ENCODE measurements at regions not wholly inside any gene's neighbourhood (a gene's known extent, or its start where the extent isn't known, plus 50 kb on each side); places are given as distances from the start of the nearest gene placed in this dataset.

GRCh38 chr2:6777626-6778025 lies 88.1 kb downstream of the CMPK2 start (continued):
- no peak for TF ChIP-seq ZBTB25 (CRISPR knock-in tag; IDR thresholded peaks at IDR 0.05)
- TF ChIP-seq SIX4 (CRISPR knock-in tag; IDR thresholded peaks at IDR 0.05), result no peak
- TF ChIP-seq MAFF (IDR thresholded peaks at IDR 0.05; ENCODE audit: low read depth, low read length), result no peak

- Histone ChIP-seq H3K4me2 (ENCODE audit: low read depth, low read length) (no peak overlapping the region), H3K36me3 (replicated peaks in 1 of 2; ENCODE audit: control insufficient read depth in 1 of 2, insufficient read depth in 2 of 2, low read length in 2 of 2) (no peaks in the 10 kb centered on the region), H3K4me1 (ENCODE audit: insufficient read depth, low read length) (no peaks in the 10 kb centered on the region), H4K20me1 (ENCODE audit: insufficient read depth, low read length) (no peaks in the 10 kb centered on the region), H3K79me2 (ENCODE audit: insufficient read depth, low read length) (no peaks in the 10 kb centered on the region), H2AFZ (ENCODE audit: low read length) (no peak overlapping the region), H3K9ac (ENCODE audit: insufficient read depth, low read depth, low read length) (no peak overlapping the region), H3K27ac (ENCODE audit: extremely low read length, insufficient read depth, low read length) (no peak overlapping the region), H3K27me3 (ENCODE audit: control insufficient read depth in 1 of 2, insufficient read depth in 2 of 2, low read length in 2 of 2) (peaks cover under 1 to 1% of the 10 kb centered on the region in 2 experiments; a peak in 3 of 5 replicates), H3K4me3 (replicated peaks in 1 of 3; ENCODE audit: insufficient read depth in 1 of 3, low read depth in 2 of 3, low read length in 3 of 3) (no peak overlapping the region), H3K9me3 (ENCODE audit: low read length) (no peaks in the 10 kb centered on the region)
- ChIA-PET CTCF (ENCODE audit: low intra/inter-chr PET ratio, low total read pairs) (no interaction called here), POLR2A (no interaction called here)
- no TSS peak for BruUV-seq (replicated peaks)
- in situ Hi-C loops (cut with HindIII; ENCODE audit: extremely low pct_ligation_motif_present, low pct_unique_long_range_greater_than_20kb), result no loop called here
- intact Hi-C loops (cut with micrococcal nuclease; ENCODE audit: unreplicated experiment), result no loop called here
- 16% methylated on average over 6 of the region's 8 CpGs for WGBS (ENCODE audit: low lambda C conversion rate)
- ATAC-seq (no peak), FAIRE-seq (no peak), DNase-seq (ENCODE audit: low spot score) (no peak)
- TF ChIP-seq NR2C2 (CRISPR knock-in tag; IDR thresholded peaks at IDR 0.05; ENCODE audit: borderline replicate concordance), result no peak
- TF ChIP-seq ASH2L (IDR thresholded peaks at IDR 0.05; ENCODE audit: insufficient read length, low read depth, low read length), result no peak
- no peak for TF ChIP-seq PRDM10 (CRISPR knock-in tag; IDR thresholded peaks at IDR 0.05; ENCODE audit: low read depth)
- TF ChIP-seq ZNF337 (CRISPR knock-in tag; IDR thresholded peaks at IDR 0.05; ENCODE audit: borderline replicate concordance, low read depth), result no peak
- TF ChIP-seq SMARCC2 (IDR thresholded peaks at IDR 0.05), result no peak
- TF ChIP-seq ZNF629 (CRISPR knock-in tag; conservative IDR thresholded peaks at IDR 0.05), result no peak
- TF ChIP-seq NCOA1 (CRISPR knock-in tag; IDR thresholded peaks at IDR 0.05), result no peak
- no peak for TF ChIP-seq ZBTB4 (CRISPR knock-in tag; IDR thresholded peaks at IDR 0.05; ENCODE audit: borderline replicate concordance)
- TF ChIP-seq MBD4 (IDR thresholded peaks at IDR 0.05; ENCODE audit: borderline replicate concordance, low read length), result no peak
- TF ChIP-seq KDM2A (CRISPR knock-in tag; IDR thresholded peaks at IDR 0.05; ENCODE audit: borderline replicate concordance, low read depth), result no peak
- no peak for TF ChIP-seq MED13 (CRISPR knock-in tag; IDR thresholded peaks at IDR 0.05)
- TF ChIP-seq ZBTB21 (CRISPR knock-in tag; IDR thresholded peaks at IDR 0.05), result no peak
Measured at GRCh38 chr2:6780765-6781274, 84.9 kb downstream of the CMPK2 start.

All from HepG2 (cell line).